Stimulated activated CD8-positive, alpha-beta memory T cell treated with anti-CD3 and anti-CD28 coated beads, Interleukin-4, amount 100 ng/mL, for 24 hours (primary cell): ENCODE measurements at regions not wholly inside any gene's neighbourhood (a gene's known extent, or its start where the extent isn't known, plus 50 kb on each side); places are given as distances from the start of the nearest gene placed in this dataset.
"Not testable (repeated sequence)": the region's sequence is repeated elsewhere in the genome, so short reads cannot be mapped to it uniquely, and the experiment has no call there.

Experiments
- DNase-seq: peaks from one replicate; pipeline ENCODE4 v3.0.0-alpha.2; 2020; ENCODE audit warnings: low read depth

DNA sequence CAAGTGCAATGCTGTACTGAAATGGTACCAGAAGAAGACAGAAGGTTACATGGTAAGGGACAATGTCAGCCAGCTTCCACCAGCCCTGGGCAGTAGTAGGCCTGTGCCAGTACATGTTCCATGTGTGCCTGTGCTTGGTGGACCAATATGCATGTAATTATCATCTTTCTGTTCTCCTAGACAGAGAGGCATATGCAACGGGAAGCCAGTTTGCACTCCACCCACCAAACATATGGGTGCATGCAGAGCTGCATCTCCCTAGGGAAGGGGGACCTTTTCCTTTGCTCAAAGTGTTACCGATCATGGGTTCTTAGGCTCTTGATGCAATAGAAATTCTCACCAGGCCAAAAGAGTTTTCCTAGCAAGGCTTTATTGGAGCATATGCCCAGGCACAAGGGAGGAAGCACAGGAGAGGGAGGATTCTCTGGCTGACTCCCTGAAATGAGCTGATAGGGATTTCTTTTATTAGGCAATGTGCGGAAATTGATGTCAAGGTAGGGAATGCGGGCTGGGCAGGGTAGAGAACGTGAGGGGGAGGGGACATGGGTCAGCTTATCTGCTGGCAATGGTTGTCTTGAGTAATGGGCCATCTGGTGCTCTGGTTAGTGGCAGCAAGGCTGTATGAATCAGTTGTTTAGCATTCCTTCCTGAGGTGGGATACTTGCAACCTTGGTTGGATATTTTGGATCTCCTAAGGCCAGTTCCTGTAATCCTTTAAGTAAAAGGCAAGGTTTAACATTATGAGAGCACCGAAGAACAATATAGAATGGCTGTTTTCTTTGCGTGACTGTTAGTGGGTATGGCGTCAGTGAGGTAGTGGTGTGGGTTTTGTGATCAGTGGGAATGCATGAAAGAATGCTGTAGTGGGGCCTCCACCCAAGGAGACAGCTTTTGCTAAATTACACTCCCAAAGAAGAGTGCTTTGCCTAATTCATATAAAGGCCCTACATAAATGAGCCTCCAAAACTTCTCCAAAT lies 102.5 kb downstream of the CDRT15L2 start:
- DNase-seq = not testable (repeated sequence)

DNA sequence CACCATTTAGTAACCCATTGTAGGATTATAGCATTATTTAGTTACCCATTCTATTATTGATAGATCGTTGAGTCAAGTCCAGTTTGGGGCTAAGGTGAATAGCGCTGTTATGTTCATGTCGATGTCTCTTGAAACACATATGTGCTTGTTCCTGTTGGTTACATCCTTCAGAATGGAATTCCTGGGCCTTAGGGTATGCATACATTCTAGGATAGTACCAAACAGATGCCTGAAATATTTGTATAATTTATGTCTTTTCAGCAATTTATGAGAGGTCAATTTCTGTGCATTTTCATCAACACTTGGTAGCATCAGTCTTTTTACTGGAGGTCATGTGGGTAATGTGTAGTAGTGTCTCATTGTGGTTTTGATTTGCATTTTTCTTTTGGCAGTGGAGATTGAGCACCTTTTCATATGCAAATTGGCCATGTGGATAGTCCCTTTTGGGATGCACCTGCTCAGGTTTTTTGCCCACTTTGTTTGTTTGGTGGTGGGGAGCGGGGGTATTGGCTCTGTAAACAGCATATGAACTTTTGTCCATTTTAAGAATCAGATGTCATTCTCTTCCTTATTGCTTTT lies 104.2 kb downstream of the CDRT15L2 start:
- not testable (repeated sequence) for DNase-seq

DNA sequence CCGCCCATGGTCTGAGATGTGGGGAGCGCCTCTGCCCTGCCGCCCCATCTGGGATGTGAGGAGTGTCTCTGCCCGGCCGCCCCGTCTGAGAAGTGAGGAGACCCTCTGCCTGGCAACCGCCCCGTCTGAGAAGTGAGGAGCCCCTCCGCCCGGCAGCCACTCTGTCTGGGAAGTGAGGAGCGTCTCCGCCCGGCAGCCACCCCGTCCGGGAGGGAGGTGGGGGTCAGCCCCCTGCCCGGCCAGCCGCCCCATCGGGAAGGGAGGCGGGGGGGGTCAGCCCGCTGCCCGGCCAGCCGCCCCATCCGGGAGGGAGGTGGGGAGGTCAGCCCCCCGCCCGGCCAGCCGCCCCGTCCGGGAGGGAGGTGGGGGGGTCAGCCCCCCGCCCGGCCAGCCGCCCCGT lies 105.5 kb downstream of the CDRT15L2 start:
- not testable (repeated sequence) for DNase-seq

DNA sequence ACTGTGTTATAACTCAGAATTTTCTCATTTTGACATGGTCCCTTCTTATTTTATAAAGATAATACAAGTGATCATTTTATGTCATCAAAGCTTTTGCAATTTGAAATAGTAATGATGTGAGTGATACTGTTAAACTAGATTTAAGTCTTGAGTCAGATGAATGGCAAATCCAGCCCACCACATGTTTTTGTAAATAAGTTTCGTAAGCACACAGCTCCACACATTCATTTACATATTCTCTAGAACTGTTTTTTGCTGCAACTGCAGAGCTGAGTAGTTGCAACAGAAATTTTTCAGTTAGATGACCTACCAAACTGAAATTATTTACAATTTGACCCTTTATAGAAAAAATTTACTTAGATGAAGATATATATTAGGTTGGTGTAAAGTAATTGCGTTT lies 108.1 kb downstream of the CDRT15L2 start:
- DNase-seq = not testable (repeated sequence)

DNA sequence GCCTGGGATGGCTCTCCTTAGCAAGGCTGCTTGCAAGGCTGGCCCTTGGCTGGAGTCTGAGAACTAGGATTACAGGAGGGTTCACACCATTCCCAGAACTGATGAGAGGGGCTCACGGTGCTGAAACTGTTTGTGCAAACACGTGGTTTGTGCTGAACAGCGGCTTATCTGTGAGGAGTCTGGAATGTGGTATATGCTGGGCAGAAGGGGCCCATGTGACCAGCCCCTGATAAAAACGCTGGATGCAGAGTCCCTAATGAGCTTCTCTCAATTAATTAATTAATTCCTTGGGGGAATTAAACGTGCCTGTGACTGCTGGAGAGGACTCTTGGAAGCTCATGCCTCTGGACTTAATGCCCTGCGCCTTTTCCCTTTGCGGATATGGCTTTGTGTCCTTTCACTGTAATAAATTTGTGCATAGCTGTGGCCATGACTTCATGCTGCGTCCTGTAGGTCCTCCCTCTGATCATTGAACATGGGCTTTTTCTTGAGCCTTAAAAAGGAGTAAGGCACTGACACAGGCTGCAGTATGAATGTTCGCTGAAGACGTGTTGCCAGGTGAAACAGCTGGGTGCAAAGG lies 109.7 kb downstream of the CDRT15L2 start:
- DNase-seq = not testable (repeated sequence)

DNA sequence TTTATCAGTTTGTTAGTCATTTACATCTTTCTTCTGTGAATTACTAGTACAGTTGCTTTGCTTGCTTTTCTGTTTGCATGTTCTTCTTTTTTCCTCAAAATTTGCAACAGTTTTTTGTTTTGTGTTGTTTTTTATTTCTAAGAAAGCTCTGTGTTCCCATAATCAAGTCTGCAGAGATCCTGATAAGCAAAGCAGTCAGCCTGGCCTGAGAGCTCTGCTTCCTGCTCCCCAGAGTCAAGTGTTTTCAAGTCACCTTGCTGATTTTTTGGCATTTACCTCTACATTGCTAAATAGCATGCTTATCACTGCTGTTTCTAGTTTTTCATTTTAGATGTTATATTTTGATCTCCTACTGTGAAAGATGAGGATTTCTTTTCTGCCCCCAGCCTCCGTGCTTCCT lies 113.2 kb downstream of the CDRT15L2 start:
- DNase-seq = not testable (repeated sequence)

DNA sequence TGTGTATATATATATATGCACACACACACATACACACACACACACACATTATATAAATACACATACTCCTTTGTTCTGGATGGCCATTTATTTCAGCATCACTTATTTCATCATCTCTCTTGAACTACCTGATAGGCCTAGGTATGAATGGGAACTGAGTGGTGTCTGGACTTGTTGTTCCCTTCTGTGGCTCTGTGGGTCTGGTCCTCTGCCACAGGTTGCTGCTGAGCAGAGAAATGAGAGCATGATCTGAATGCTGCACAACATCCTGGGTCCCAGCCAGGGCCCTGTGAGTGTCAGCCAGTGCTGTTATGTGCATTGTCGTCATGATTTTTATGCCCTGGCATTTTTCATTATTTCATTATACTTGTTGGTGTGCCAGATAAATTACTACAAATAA lies 116.3 kb downstream of the CDRT15L2 start:
- DNase-seq = not testable (repeated sequence)

DNA sequence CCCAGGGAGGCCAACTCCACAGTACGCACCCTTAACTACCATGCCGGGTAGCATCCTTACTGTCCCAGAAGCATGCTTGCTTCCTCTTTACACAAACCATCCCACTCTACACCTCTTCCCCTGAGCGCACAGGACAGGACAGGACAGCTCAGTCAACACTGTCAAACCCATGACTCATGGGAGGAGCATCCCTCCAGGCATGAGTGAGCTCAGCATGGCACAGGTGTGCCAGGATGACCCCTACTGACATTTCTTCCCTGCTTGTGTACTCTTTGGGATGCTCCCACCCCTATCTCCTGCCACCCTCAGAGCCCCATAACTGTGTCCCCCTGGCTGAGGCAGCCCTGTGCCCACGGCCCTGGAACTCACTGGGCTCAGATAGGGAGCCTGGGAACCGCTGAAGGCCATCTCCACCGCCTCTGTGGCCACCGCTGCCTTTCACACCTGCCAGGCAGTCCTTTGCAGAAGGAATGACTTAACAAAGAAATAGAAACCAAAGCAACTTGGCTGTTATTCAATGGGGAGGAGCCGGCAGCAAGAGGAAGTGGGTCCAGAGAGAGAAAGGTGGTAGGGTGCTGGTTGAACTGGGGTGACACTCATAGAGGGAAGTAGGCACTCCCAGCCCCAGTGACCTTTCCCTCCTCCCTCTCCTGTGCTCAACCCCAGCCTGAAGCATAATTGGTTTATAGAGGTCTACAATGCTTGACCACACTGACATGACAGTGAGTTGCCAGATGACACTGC lies 119.1 kb downstream of the CDRT15L2 start:
- not testable (repeated sequence) for DNase-seq

DNA sequence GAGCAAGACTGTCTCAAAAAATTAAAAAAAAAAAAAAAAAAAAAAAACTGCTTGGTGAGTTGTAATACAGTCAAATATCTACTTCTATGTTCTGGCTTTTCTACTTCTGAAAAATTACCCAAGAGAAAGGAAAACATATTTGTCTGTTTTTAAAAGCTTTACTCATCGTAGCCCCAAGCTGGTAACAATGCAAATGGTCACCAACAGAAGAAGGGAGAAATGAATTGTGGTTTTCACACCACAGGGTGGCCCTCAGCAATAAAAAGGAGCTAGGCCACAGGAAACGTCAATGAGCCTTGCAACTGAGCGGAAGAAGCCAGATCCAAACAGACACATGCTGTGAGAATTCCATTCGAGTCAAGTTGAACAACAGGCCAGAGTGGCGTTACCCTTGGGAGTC lies 121.0 kb downstream of the CDRT15L2 start:
- not testable (repeated sequence) for DNase-seq

DNA sequence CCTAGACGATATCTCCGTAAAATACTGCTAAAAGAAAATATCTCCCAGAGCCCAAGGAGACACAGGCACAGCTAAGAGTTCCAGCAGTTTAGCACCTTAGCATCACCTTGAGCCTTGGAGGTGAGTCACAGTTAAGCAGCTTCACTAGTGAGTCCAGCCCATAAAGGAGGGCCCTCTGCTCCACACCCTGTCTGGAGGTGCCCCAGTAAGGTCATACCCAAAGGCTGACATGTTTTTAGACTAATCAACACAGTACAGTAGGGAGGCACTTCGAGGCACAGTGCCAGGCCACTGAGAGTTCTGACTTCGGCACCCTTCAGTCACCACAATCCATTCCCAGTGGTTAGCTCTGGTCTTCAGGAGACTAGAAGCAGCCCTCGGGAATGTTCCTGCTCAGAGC lies 121.8 kb downstream of the CDRT15L2 start:
- not testable (repeated sequence) for DNase-seq

DNA sequence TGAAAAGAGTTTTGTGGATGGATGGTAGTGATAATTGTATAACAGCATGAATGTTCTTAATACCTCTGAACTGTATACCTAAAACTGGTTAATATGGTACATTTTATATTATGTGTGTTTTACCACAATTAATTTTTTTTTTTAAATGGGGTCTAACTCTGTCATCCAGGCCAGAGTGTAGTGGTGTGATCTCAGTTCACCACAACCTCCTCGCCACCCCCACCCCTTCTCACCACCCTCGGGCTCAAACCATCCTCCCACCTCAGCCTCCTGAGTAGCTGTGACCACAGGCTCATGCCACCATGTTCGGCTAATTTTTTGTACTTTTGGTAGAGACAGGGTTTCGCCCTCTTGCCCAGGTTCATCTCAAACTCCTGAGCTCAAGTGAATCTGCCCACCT lies 123.2 kb downstream of the CDRT15L2 start:
- peak; percentile 2 for DNase-seq

DNA sequence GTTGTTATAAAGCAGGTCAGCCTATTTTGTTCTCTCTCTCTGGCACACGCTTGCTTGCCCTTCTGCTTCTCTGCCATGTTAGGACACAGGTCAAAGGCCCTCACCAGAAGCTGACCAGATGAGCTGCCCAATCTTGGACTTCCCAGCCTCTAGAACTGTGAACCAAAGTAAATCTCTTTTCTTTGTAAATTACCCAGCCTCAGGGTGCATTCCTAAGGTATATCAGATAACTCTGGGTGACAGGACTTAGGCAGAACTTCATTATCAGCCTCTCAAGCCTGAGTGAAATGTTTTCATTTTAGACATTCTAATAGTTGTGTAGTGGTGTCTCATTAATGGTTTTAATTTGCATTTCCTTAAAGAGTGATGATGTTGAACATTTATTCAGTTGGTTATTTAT lies 124.3 kb downstream of the CDRT15L2 start:
- DNase-seq = no peak

DNA sequence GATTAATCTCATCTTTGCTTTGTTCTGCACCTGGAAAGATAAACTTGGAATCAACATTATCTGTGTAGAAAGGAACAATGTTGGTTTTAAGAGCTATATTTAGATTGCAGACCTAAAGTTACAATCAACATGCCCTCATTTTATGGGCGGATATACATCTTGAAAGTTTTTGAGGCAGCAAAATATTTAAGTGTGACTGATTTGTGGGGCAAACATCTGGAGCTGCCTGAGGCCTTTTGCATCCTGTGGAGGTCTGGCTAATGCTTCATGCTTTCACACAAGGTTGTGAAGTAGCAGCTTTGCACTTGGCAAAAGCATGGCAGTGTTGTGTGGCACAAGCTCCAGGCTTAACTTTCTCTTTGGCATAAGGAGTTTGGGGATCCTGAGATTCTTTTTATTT lies 125.7 kb downstream of the CDRT15L2 start:
- DNase-seq = not testable (repeated sequence)

DNA sequence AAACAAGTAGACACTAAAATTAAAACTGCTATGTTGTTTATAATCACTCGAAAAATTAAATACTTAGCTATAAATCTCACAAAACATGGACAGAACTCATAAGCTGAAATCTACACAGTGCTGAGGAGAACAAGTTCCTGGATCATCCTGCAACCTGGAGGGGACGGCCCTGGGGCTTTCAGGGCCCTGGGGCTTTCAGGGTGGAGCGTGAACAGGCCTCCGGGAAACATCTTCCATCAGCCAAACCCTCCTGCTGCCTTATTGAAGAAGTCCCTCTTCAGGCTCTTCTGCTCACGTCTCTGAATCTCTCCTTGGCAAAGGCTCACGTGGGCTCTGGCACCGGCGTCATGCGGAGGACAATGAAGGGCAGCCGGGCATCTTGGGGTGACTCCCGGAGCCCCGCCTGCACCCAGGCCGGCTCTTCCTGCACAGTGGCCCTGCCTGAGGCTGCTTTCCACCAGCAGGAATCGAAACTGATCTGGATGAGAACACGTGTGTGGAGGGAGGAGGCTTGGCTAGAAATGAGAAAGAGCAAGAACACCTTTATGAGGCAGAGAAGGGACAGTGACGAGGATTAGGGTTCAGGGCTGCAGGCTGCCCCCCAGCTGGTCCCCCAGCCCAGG lies 127.3 kb downstream of the CDRT15L2 start:
- no peak for DNase-seq

DNA sequence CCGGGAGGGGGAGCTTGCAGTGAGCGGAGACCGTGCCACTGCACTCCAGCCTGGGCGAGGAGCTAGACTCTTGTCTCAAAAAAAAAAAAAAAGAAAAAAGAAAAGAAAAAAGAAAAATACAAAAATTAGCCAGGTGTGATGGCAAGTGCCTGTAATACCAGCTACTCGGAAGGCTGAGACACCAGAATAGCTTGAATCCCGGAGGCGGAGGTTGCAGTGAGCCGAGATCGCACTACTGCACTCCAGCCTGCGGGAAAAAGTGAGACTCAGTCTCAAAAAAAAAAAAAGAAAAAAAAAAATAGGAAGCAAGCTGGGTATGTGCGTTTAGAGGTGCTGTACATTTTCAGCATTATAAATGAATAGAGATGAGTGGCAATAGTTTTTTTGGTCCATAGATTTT lies 129.3 kb downstream of the CDRT15L2 start:
- not testable (repeated sequence) for DNase-seq

DNA sequence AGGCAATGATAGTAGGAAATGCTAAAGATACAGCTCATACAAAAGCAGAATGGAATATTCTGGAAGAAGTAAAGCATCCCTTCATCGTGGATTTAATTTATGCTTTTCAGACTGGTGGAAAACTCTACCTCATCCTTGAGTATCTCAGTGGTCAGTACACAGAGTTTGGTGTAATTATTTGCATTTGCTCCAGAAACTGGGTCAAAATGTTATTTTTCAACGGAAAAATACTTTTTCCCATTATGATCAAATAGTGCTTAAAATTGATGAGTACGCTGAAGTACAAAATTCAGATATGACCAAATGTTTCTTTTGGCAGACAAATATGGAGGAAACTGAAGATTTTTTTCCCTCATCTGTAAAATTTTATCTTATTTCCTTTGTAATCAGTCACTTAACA lies 137.0 kb downstream of the CDRT15L2 start:
- not testable (repeated sequence) for DNase-seq

DNA sequence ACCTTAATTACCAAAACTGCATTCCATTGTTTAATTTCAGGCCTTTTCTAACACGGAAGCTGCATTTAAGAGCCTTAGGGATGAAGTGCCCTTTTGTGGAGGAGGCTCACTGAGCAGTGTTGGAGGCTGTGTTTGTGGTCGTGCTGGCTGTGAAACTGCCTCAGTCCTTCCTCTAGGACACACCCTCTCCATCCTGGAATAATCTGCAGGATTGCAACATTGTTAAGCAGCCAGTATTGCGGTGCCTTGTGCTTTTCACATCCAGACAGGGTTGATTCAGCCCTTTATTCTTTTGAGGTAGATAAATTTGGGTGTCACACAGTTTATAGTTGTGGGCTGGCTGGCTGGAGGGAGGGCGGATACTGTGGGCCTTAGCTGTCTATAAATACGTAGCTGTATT lies 141.6 kb downstream of the CDRT15L2 start:
- DNase-seq = no peak

DNA sequence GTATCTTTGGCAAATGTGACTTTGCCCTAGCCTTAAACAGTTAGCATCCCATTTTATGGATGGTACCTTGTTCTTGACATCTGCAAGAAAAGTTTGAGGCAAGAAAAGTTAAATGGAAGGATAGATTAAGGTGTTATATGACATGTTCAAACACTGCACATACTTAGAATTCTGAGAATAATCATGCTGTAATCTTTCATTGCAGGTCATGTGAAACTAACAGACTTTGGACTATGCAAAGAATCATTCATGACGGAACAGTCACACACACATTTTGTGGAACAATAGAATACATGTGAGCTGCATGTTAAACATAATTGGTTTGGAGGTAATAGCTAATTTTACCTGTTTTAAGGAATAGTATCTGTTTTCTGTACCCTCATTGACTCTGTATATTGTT lies 144.9 kb downstream of the CDRT15L2 start:
- not testable (repeated sequence) for DNase-seq

DNA sequence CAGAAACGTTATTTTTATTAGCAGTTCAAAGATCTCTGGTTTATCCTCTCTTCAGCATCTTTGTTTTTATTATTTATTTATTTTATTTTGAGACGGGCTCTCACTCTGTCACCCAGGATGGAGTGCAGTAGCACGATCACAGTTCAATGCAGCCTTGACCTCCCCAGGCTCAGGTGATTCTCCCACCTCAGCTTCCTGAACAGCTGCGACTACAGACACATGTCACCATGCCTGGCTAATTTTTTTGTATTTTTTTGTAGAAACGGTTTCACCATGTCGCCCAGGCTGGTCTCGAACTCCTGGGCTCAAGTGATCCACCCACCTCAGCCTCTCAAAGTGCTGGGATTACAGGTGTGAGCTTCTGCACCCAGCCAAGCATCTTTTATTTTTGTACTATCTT lies 147.7 kb downstream of the CDRT15L2 start:
- not testable (repeated sequence) for DNase-seq

DNA sequence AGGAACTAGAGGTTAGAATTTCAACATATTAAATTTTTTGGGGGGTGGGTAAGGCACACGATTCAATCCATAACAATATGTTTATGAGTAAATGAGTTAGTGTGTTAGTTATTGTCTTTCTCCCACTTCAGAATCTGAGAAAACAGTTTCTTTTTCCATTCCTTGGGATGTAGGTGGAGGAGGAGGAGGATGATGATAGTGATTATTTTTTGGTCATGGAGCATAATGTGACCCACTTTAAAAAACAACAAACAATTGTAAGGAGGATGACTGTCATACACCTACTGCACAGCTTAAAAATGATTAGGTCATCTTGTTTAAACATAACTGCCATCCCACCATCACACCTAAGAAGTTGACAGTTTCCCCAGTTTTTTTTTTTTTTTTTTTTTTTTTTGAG lies 148.7 kb downstream of the CDRT15L2 start:
- DNase-seq = no peak

DNA sequence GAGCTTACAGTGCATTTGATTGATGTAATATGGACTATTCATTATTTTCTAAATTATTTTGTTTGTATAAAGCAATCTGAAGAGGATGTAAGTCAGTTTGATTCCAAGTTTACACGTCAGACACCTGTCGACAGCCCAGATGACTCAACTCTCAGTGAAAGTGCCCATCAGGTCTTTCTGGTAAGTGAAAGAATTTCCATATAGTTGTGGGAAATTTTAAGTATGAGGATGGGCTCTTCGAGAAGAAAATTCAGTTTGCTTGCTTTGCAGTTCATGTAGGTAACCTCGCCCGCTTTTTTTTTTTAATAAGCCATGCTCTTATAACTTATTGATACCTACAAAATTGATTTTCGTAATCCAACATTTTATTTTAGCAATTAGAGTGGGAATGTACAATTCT lies 151.6 kb downstream of the CDRT15L2 start:
- DNase-seq = not testable (repeated sequence)

DNA sequence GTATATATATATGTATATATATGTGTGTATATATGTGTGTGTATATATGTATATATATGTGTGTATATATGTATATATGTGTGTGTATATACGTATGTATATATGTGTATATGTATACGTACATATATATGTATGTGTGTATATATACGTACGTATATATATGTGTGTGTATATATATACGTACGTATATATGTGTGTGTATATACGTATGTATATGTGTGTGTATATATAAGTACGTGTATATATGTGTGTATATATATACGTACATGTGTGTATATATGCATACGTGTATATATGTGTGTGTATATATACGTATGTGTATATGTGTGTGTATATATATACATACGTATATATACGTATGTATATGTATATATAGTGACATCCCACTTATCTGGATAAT lies 154.4 kb downstream of the CDRT15L2 start:
- DNase-seq = no peak
